ENCODE measurements at regions not wholly inside any gene's neighbourhood (a gene's known extent, or its start where the extent isn't known, plus 50 kb on each side); places are given as distances from the start of the nearest gene placed in this dataset.

GRCh38 chr6:5942591-5942990 is 64.1 kb downstream of the NRN1 start:
- intact Hi-C loops (cut with DNase I, micrococcal nuclease) = no loop called here

DNA sequence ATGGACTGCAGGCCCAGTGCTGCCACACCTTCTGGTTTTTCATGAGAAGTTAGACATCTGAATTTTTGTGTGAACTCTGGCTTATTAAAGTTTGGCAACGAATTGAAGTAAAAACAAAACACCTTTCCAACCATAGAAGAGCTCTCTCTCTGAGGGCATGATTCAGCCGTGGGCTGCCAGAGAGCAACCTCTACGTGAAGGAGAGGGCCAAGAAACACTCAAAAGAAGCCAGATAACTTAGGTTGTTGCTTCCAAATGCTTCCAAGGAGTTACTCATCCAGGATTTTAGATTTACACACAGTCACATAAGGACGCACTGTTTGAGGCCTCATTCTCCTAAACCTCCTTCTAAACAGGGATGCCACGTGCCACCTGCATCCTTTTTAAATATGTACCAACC is 65.5 kb downstream of the NRN1 start:
- ChIA-PET POLR2A (interaction anchor here (0.6 kb wide), 1 partner anchor 61 kb away, joined by 6 read pairs; no protein-coding TSS in a partner anchor), CTCF (no interaction called here)
- TF ChIP-seq, protein P1, sequence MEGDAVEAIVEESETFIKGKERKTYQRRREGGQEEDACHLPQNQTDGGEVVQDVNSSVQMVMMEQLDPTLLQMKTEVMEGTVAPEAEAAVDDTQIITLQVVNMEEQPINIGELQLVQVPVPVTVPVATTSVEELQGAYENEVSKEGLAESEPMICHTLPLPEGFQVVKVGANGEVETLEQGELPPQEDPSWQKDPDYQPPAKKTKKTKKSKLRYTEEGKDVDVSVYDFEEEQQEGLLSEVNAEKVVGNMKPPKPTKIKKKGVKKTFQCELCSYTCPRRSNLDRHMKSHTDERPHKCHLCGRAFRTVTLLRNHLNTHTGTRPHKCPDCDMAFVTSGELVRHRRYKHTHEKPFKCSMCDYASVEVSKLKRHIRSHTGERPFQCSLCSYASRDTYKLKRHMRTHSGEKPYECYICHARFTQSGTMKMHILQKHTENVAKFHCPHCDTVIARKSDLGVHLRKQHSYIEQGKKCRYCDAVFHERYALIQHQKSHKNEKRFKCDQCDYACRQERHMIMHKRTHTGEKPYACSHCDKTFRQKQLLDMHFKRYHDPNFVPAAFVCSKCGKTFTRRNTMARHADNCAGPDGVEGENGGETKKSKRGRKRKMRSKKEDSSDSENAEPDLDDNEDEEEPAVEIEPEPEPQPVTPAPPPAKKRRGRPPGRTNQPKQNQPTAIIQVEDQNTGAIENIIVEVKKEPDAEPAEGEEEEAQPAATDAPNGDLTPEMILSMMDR (IDR thresholded peaks at IDR 0.05) = no peak
- no peak overlapping the region for H3K4me3 ChIP-seq (ENCODE audit: low read length)
- H3K9me3 Mint-ChIP-seq = peaks cover 11% of the 10 kb centered on the region
- no peak overlapping the region for H3K27ac Mint-ChIP-seq
- ATAC-seq (ENCODE audit: poor library complexity) (no peak), DNase-seq (no peak)
- no peaks in the 10 kb centered on the region for H3K36me3 ChIP-seq (ENCODE audit: insufficient read depth, low read length)
- no peaks in the 10 kb centered on the region for H3K9me3 ChIP-seq (ENCODE audit: control insufficient read depth in 1 of 2, insufficient read depth in 1 of 2, low read length in 2 of 2)
- H3K27me3 Mint-ChIP-seq = peaks cover under 1% of the 10 kb centered on the region
- no peaks in the 10 kb centered on the region for H3K4me1 ChIP-seq (ENCODE audit: insufficient read depth, low read length)
- H3K36me3 Mint-ChIP-seq (ENCODE audit: low read depth) = no peaks in the 10 kb centered on the region
- no peak overlapping the region for H3K27ac ChIP-seq (ENCODE audit: low read depth in 1 of 2, low read length in 2 of 2)
- H3K4me1 Mint-ChIP-seq (ENCODE audit: low read depth) = no peaks in the 10 kb centered on the region
- H3K27me3 ChIP-seq (ENCODE audit: control insufficient read depth in 1 of 2, insufficient read depth in 2 of 2, low read length in 2 of 2) = no peaks in the 10 kb centered on the region
- intact Hi-C loops (cut with DNase I, micrococcal nuclease) = no loop called here
- no peak overlapping the region for H3K4me3 Mint-ChIP-seq

More at GRCh38 chr6:5942591-5942990, 64.1 kb downstream of the NRN1 start:
- POLR2A ChIA-PET = no interaction called here
- DNase-seq = no peak
- H3K36me3 Mint-ChIP-seq (ENCODE audit: low read depth) = no peaks in the 10 kb centered on the region
- H3K27me3 Mint-ChIP-seq = no peaks in the 10 kb centered on the region
- peaks cover 11% of the 10 kb centered on the region for H3K9me3 Mint-ChIP-seq
- H3K36me3 ChIP-seq (ENCODE audit: insufficient read depth, low read length) = no peaks in the 10 kb centered on the region
- no peak for ATAC-seq (ENCODE audit: poor library complexity)
- no peak overlapping the region for H3K27ac ChIP-seq (ENCODE audit: low read depth in 1 of 2, low read length in 2 of 2)
- CTCF ChIA-PET = no interaction called here
- H3K4me3 ChIP-seq (ENCODE audit: low read length) = no peak overlapping the region
- H3K4me3 Mint-ChIP-seq = no peak overlapping the region
- no peaks in the 10 kb centered on the region for H3K27me3 ChIP-seq (ENCODE audit: control insufficient read depth in 1 of 2, insufficient read depth in 2 of 2, low read length in 2 of 2)
- H3K27ac Mint-ChIP-seq = no peak overlapping the region
- H3K9me3 ChIP-seq (ENCODE audit: control insufficient read depth in 1 of 2, insufficient read depth in 1 of 2, low read length in 2 of 2) = no peaks in the 10 kb centered on the region
- H3K4me1 Mint-ChIP-seq (ENCODE audit: low read depth) = no peaks in the 10 kb centered on the region
- TF ChIP-seq, protein P1 (IDR thresholded peaks at IDR 0.05) = no peak
- no peaks in the 10 kb centered on the region for H3K4me1 ChIP-seq (ENCODE audit: insufficient read depth, low read length)

- intact Hi-C loops (cut with DNase I, micrococcal nuclease) = no loop called here
- Mint-ChIP-seq H3K27me3 (peaks cover 10% of the 10 kb centered on the region), H3K9me3 (peaks cover 7% of the 10 kb centered on the region), H3K4me1 (ENCODE audit: low read depth) (no peaks in the 10 kb centered on the region), H3K4me3 (no peak overlapping the region), H3K27ac (no peak overlapping the region), H3K36me3 (ENCODE audit: low read depth) (no peaks in the 10 kb centered on the region)
- TF ChIP-seq, protein P1 (IDR thresholded peaks at IDR 0.05) = no peak
- Histone ChIP-seq H3K9me3 (ENCODE audit: control insufficient read depth in 1 of 2, insufficient read depth in 1 of 2, low read length in 2 of 2) (no peaks in the 10 kb centered on the region), H3K27ac (ENCODE audit: low read depth in 1 of 2, low read length in 2 of 2) (no peak overlapping the region), H3K4me3 (ENCODE audit: low read length) (no peak overlapping the region), H3K27me3 (ENCODE audit: control insufficient read depth in 1 of 2, insufficient read depth in 2 of 2, low read length in 2 of 2) (peaks cover 0 to 6% of the 10 kb centered on the region in 2 experiments), H3K36me3 (ENCODE audit: insufficient read depth, low read length) (no peaks in the 10 kb centered on the region), H3K4me1 (ENCODE audit: insufficient read depth, low read length) (no peaks in the 10 kb centered on the region)
- DNase-seq (no peak), ATAC-seq (ENCODE audit: poor library complexity) (no peak)
- POLR2A ChIA-PET = no interaction called here
- CTCF ChIA-PET = no interaction called here
Measured at GRCh38 chr6:5938934-5939333, 67.8 kb downstream of the NRN1 start.

All from CD4-positive, alpha-beta T cell (primary cell).